ENCODE measurements at regions not wholly inside any gene's neighbourhood (a gene's known extent, or its start where the extent isn't known, plus 50 kb on each side); places are given as distances from the start of the nearest gene placed in this dataset.

DNA sequence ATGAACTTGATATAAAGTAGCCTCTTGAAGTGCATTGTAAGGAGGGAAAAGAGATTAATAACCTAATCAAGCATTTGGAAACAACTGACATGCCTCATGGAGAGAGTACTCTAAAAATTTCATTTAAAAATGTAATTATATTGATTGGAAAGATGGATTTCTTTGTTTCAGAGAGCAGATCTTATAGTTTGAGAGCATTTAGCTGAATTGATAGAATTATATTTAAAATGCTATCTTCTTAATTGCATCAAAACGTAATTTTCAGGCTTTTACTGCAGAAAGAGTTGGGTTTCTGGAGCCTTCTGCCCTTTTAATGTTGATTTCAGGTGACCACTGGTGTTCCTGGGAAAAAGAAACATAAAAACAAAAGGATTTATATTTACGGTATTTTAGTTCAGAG, 130.6 kb downstream of the EDN3 start:
- DNase-seq (ENCODE audit: low read depth), result no peak

- no peak for DNase-seq (ENCODE audit: low read depth)
These were observed 134.5 kb downstream of the EDN3 start for GRCh38 chr20:59434960-59435359.

DNA sequence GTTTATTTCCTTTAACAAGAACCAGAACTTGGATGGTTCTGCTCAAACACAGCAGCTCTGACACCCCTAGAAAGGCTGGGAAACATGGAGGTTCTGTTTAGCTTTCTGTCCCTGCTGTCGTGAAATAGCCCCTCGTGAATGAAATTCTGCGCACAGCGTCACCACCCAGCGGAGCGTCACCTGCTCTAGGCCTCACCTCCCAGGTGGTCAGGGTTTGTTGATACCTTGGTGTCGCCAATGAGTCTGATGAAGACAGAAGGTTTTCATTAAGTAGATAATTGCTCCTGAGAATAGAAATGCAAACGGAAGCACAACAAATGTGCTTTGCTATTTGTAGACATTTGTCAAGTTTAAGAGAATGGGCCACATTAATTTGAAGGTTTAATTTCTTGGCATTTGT, 135.1 kb downstream of the EDN3 start:
- no peak for DNase-seq (ENCODE audit: low read depth)

DNA sequence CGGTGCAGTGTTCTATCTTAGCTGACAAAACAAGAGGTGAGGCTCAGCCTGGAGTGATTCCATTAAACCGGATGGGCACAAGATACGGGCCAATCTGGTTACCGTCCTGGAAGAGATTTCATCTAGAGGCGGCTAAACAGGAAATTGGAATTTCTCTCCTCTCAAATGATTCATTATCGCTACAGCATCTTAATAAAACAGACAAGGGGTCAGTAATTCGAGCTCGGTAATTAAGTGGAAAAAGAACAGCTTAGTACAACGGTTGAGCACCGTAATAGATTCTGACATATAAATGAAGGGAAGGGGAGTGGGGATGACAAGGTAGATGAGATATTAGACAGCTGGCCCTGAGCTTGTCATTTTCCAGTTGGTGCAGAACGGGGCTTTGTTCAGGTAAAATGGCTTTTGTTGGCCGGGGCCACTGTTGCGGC, 137.2 kb downstream of the EDN3 start:
- no peak for DNase-seq (ENCODE audit: low read depth)

- DNase-seq (ENCODE audit: low read depth), result no peak
These were observed 137.8 kb downstream of the EDN3 start for GRCh38 chr20:59438201-59438600.

DNA sequence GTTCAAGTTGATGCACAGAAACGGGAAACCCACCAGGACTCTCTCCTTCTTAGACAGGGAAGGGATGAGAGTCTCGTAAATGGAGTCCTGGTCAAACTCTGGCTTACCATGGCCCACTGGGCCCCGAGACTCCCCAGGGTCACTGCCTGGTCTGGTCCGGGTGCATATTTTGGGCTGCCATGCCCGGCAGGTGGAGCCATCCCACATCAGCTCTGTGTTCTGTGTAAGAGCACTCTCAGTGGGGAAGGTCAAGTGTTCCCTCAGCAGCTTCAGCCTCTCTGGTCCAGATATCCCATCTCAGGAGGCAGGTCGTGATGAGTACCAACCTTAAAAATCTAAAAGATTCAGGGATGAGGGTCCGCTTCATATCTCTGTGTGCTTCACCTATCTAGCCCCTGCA, 138.8 kb downstream of the EDN3 start:
- DNase-seq (ENCODE audit: low read depth), result no peak

DNA sequence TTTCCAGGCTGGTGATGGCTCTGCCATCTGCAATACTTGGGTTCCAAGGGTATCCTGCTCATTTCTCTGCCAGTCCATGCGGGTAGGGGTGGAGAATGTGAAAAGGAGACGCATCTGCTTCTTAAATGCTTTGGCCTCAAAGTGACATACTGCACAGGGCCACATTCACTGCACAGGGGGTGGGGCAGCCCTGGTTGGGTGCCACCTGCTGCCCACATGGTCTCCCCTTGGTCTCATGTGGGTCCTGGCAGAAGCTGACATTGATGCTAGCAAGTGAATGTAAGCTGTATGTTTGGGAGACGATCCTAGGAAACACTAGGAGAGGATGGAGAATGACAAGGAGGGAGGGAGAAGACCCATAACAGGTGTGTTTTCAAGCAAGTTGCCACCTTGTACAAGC, 140.9 kb downstream of the EDN3 start:
- no peak for DNase-seq (ENCODE audit: low read depth)

- no peak for DNase-seq (ENCODE audit: low read depth)
These were observed 141.7 kb downstream of the EDN3 start for GRCh38 chr20:59441860-59442810.

DNA sequence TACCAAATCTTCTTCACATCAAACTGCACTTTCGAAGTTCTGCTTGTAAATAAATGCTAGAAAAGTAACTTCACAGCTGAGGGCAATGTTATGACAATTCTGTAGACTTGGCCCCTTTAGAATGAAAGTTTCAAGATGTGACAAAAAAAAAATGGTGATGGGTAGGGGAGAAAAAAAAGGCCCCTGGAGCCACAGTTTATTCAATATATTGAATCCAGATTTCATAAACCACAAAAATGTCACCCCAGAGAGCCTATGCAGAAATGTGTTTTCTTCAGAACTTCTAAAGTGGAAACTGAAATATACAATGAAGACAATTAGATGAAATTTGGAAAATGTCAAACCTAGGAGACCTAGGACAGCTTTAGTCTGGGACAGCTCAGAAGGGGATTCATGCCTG, 143.1 kb downstream of the EDN3 start:
- no peak for DNase-seq (ENCODE audit: low read depth)

DNA sequence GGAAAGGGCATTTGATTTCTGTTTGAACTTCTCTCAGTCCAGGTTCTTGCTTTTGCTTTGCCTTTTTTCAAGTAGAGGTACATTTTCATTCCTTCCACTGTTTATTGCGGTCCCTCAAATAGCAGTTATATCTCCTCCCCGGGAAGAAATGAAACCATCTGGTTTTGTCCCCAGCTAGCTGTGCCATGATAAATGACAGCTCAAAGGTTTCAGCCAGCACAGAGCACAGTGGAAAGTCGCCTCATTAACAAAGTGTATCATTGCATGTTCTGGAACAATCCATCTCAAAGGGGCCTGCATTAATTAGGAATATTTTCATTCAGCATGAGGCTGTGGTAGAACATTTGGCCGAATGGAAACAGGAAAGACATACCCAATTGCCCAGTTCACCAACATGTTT, 146.0 kb downstream of the EDN3 start:
- no peak for DNase-seq (ENCODE audit: low read depth)

DNA sequence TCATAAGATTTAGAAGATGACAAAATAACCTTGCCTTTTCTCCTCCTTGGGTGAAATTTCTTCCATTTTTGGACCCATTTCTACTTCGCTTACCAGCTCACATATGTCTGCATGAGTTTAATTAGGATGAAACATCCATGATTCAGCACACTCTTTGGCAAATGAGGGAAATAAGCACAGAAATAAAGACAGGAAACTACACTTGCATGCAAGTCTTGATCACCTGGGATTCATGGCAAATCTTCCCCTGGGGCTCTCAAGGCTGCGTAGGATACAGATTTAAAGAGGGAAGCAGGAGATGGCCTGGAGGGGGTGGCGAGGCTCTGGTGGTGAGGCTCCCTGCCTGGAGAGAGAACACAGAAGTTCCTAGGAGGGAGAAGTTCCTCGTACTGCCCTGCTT, 147.8 kb downstream of the EDN3 start:
- no peak for DNase-seq (ENCODE audit: low read depth)

DNA sequence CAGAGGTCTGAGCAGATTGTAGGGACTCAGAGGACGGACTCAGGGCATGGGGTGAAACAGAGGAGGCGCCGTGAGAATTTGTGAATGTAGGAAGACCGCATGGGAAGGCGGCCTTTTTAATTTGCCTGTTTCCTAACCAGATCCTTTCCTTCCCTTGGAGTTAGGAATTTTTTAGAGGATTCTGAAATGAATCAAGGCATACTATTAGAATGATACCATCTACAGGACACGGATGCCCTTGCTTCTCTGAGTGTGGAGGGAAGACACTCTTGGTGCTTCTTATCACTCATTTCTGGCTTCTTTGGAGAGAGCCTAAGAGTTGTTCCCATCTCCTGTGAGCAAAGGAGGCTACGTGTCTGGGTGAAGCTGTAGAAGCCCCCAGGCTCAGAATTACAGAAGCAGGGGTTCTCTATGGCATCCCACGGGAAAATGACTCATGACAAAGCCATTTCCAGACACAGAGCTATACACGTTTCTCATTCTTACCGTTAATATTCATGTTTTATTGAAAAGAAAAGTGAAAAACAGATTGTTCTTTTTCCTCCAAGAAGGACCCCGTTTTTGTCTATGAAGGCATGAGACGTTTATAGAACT, 148.5 kb downstream of the EDN3 start:
- DNase-seq (ENCODE audit: low read depth), result no peak

- no peak for DNase-seq (ENCODE audit: low read depth)
These were observed 150.7 kb downstream of the EDN3 start for GRCh38 chr20:59451066-59451630.

GRCh38 chr20:59451641-59452040, 151.2 kb downstream of the EDN3 start:
- no peak for DNase-seq (ENCODE audit: low read depth)

DNA sequence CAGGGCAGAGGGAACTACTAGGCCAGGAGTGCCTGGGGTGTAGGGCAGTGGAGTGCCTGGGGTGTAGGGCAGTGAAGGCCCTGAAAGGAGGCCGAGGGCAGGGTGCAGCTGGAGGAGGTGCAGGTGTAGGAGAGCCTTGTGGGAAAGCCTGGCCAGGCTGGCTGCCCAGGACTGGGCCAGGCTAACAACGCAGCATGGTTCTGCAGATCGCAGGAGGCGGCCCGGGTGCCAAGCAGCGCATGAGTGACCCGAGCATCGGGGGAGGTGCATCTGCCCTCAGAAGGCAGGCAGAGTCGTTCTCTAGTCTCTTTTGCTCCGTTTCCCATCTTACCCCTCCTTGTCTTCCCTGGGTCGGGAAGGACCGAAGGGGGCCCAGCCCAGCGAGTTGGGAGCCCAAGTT, 151.5 kb upstream of the PHACTR3 start:
- no peak for DNase-seq (ENCODE audit: low read depth)

GRCh38 chr20:59453759-59454560, 150.4 kb upstream of the PHACTR3 start:
- DNase-seq (ENCODE audit: low read depth), result no peak

DNA sequence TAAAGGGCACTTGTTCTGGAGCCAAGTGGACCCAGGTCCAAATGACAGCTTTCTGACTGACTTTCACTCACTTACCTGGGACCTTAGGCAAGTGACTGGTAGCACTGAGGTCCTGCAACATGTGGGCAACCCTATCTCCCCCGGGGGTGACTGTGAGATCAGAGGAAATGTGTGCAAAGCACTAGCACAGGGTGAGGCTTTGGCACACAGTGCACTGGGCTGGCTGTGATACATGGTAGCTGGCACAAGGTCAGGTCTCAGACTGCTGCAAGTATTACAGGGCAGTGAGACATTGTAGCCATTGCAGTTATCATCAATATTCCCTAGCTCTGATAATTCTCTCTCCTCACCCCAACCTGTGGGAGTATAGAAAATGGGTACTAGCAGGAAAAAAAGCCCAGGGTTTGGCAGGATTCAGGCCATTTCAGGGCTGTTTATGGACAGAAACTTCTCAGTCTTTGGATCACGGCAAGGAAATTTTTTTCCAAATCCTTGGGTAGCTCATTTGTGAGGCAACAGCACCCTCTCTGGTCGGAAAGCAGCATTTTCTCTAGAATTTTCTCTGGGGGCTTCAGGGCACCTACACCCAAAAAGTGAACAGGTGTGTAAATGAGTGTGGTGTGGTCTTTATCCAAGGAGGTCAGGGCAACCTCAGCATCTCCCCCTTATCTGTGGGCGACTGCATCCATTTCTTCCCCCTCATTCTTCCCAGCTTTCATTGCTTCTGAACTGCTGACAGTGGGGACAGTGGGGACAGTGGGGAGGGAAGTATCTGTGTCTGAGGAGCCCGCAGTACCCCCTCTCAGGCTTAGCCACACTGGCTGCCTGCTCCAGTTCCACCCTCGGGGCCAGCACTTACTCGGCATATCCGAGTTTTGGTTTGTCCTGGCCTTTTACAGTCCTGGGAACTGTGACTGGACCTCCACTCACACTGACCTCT, 148.7 kb upstream of the PHACTR3 start:
- no peak for DNase-seq (ENCODE audit: low read depth)

- no peak for DNase-seq (ENCODE audit: low read depth)
These were observed 147.7 kb upstream of the PHACTR3 start for GRCh38 chr20:59456342-59457279.

DNA sequence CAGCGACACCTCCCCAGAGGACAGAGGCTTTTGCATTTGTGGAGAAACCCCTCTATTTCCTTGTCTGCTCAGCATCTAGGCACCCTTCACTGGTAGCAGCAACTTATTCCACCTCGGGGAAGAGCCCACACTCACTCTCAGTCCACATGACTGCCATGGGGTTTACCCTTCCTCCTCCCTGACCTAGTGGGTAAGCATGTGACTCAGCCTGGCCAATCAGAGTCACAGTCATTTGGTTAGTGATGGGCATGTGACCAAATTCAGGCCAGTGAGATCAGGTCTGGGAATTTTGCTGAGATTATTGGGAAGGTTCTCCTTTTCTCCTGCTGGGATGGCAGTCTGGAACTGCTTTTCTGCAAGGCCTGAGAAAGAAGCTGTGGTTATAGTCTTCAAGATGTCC, 145.7 kb upstream of the PHACTR3 start:
- DNase-seq (ENCODE audit: low read depth), result no peak

DNA sequence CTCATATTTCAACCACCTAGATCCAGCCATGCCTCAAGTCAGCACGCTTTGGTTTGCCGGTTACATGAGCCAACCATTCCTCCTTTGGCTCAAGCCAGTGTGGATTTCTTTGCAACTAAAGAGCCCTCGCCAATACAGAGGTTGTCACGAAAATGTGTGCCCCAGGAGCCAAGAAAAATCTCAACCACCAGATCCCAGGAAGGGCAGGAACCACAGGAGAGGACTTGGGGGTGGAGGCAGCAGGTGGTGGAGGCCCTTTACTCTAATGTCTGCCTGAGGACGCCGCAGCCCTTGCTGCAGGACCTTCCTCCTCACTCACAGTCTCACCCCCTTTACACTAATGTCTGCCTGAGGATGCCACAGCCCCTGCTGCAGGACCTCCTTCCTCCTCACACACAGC, 144.8 kb upstream of the PHACTR3 start:
- DNase-seq (ENCODE audit: low read depth), result no peak
